NT2/D1 (cell line): ENCODE measurements at regions not wholly inside any gene's neighbourhood (a gene's known extent, or its start where the extent isn't known, plus 50 kb on each side); places are given as distances from the start of the nearest gene placed in this dataset.

Experiments
- SUZ12 ChIP-seq: IDR thresholded peaks from 2 replicates; pipeline ENCODE4 v1.6.1; 2011; ENCODE audit not compliant: insufficient read length, insufficient read depth; ENCODE audit errors: extremely low read depth
- YY1 ChIP-seq: IDR thresholded peaks from 2 replicates; pipeline ENCODE4 v1.6.1; 2011; ENCODE audit not compliant: insufficient read length, insufficient read depth

DNA sequence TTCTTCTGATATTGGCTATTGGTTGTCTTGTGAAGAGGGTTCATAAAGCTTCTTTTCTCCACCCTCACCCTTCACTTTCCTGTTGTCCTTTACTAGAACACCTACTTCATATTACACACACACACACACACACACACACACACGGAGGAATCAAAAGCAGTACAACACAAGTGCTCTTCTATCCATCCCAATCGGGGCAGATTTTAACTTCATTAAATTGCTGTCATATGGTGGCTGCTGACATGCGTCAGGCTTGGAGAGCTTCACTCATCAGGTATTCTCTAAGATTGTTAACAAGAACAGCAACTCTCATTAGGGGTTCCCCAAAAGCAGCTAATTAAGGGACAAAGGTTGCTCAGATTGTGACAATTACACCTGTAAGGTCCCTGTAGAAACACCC is 239.1 kb upstream of the MEIS2 start:
- TF ChIP-seq YY1 (no peak), SUZ12 (no peak)
